Peyer's patch (tissue), 4 donors: ENCODE measurements at regions not wholly inside any gene's neighbourhood (a gene's known extent, or its start where the extent isn't known, plus 50 kb on each side); places are given as distances from the start of the nearest gene placed in this dataset.
"Not testable (repeated sequence)": the region's sequence is repeated elsewhere in the genome, so short reads cannot be mapped to it uniquely, and the experiment has no call there.

ENCODE experiments used
- DNase-seq, 3 donors: peaks; one replicate each; pipeline ENCODE4 v3.0.0-alpha.2; 2017 to 2019
- H3K27ac ChIP-seq, 4 donors: fragments of 200-600 bp; sonication (generic); one replicate each; pipeline ENCODE4 v1.5.1; 2016 to 2019
- H3K27me3 ChIP-seq, 2 donors: fragments of 200-600 bp; sonication (generic); one replicate each; pipeline ENCODE4 v1.5.1; 2019
- H3K36me3 ChIP-seq, 3 donors: fragments of 200-600 bp; sonication (generic); one replicate each; pipeline ENCODE4 v1.5.1; 2016 to 2019
- H3K4me1 ChIP-seq, 4 donors: fragments of 200-600 bp; sonication (generic); one replicate each; pipeline ENCODE4 v1.5.1; 2016 to 2019
- H3K4me3 ChIP-seq, 4 donors: fragments of 200-600 bp; sonication (generic); 1 replicate in 3 of 4; 2 replicates in 1 of 4; pipeline ENCODE4 v1.5.1; 2016 to 2019; ENCODE audit warnings: mild to moderate bottlenecking in 1 of 4
- H3K9me3 ChIP-seq, 4 donors: fragments of 200-600 bp; sonication (generic); one replicate each; pipeline ENCODE4 v1.5.1; 2016 to 2019; ENCODE audit warnings: mild to moderate bottlenecking in 1 of 4
- CTCF ChIP-seq, 6 experiments: fragments of 450-650 bp in 4 of 6; fragments of 200-600 bp in 2 of 6; sonication (generic) in 1 of 6; IDR thresholded peaks; one replicate each; pipeline ENCODE4 v1.5.1; 2017 to 2019; ENCODE audit warnings: antibody characterized with exemption in 6 of 6, mild to moderate bottlenecking in 3 of 6, moderate library complexity in 1 of 6
- POLR2A ChIP-seq, 2 donors: fragments of 450-650 bp; IDR thresholded peaks; one replicate each; pipeline ENCODE4 v1.5.1; 2017; ENCODE audit warnings: antibody characterized with exemption in 2 of 2, mild to moderate bottlenecking in 2 of 2, moderate library complexity in 2 of 2

DNA sequence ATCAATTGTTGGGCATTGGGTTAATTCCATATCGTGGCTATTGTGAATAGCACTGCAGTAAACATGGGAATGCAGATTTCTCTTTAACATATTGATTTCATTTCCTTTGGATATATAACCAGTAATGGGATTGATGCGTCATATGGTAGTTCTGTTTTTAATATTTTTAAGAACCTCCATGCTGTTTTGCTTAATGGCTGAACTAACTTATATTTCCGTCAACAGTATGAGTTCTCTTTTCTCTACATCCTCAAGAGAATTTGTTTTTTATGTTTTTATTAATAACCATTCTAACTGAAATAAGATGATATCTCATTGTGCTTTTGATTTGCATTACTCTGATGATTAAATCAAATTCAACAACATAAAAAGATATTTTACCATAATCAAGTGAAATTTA lies 228.5 kb upstream of the FSIP2 start:
- Histone ChIP-seq H3K4me3 (no peak overlapping the region), H3K36me3 (no peaks in the 10 kb centered on the region), H3K4me1 (no peaks in the 10 kb centered on the region), H3K27ac (no peak overlapping the region), H3K27me3 (no peaks in the 10 kb centered on the region), H3K9me3 (peaks cover 0 to 10% (median 0%) of the 10 kb centered on the region in 4 donors)
- no peak for DNase-seq
- TF ChIP-seq CTCF (IDR thresholded peaks at IDR 0.05) (no peak), POLR2A (IDR thresholded peaks at IDR 0.05) (no peak)

- no peak for DNase-seq
- Histone ChIP-seq H3K4me1 (no peaks in the 10 kb centered on the region), H3K4me3 (no peak overlapping the region), H3K27me3 (no peaks in the 10 kb centered on the region), H3K27ac (no peak overlapping the region), H3K9me3 (peaks cover 0 to 10% (median 0%) of the 10 kb centered on the region in 4 donors), H3K36me3 (no peaks in the 10 kb centered on the region)
- TF ChIP-seq POLR2A (IDR thresholded peaks at IDR 0.05), result no peak
- no peak for TF ChIP-seq CTCF (IDR thresholded peaks at IDR 0.05)
These were observed 226.7 kb upstream of the FSIP2 start for GRCh38 chr2:185511925-185512324.

DNA sequence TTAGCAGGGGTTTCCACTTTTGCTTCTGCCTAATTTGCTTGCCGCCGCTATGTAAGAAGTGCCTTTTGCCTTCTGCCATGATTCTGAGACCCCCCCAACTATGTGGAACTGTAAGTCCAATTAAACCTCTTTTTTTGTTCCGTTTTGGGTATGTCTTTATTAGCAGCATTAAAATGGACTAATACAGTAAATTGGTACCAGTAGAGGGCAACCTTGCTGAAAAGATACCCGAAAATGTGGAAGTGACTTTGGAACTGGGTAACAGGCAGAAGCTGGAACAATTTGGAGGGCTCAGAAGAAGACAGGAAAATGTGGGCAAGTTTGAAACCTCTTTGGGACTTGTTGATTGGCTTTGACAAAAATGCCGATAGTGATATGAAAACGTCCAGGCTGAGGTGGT lies 216.1 kb upstream of the FSIP2 start:
- Histone ChIP-seq H3K27me3 (no peaks in the 10 kb centered on the region), H3K9me3 (no peaks in the 10 kb centered on the region), H3K36me3 (no peaks in the 10 kb centered on the region), H3K4me3 (no peak overlapping the region), H3K4me1 (no peaks in the 10 kb centered on the region), H3K27ac (no peak overlapping the region)
- DNase-seq, result no peak
- TF ChIP-seq CTCF (IDR thresholded peaks at IDR 0.05) (no peak), POLR2A (IDR thresholded peaks at IDR 0.05) (no peak)

DNA sequence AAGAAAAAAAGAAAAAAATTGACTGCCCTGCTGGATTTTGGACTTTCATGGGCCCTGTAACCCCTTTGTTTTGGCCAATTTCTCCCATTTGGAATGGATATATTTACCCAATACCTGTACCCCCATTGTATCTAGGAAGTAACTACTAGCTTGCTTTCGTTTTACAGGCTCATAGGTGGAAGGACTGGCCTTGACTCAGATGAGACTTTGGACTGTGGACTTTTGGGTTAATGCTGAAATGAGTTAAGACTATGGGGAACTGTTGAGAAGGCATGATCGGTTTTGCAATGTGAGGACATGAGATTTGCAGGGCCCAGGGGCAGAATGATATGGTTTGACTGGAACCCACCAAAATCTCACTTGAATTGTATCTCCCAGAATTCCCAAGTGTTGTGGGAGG lies 214.4 kb upstream of the FSIP2 start:
- H3K36me3 ChIP-seq, H3K27me3 ChIP-seq, H3K4me1 ChIP-seq, H3K9me3 ChIP-seq, H3K4me3 ChIP-seq, H3K27ac ChIP-seq, DNase-seq: not testable (repeated sequence)

GRCh38 chr2:185526161-185526560 lies 212.4 kb upstream of the FSIP2 start:
- Histone ChIP-seq H3K36me3 (no peaks in the 10 kb centered on the region), H3K4me3 (no peak overlapping the region), H3K9me3 (no peaks in the 10 kb centered on the region), H3K4me1 (no peaks in the 10 kb centered on the region), H3K27me3 (no peaks in the 10 kb centered on the region), H3K27ac (no peak overlapping the region)
- TF ChIP-seq CTCF (IDR thresholded peaks at IDR 0.05), result no peak
- TF ChIP-seq POLR2A (IDR thresholded peaks at IDR 0.05), result no peak
- no peak for DNase-seq

DNA sequence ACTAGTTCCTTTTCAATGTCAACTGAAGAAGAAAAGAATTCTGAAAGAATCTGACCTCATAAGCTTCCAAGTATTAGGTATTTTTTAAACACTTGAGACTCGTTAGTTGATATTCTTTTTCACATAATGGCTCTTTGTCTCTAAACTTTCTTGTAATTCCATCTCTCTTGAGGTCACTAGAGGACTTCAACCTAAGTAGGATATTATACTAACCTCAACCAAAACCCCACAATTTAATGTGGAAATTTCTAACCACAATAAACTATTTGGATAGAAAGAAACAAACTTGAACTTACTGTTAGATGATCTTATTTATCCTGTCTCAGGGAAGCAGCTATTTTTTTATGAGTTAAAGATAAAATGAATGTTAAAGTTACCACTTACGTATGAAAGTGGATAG lies 206.9 kb upstream of the FSIP2 start:
- Histone ChIP-seq H3K4me1 (no peaks in the 10 kb centered on the region), H3K9me3 (no peaks in the 10 kb centered on the region), H3K27me3 (no peaks in the 10 kb centered on the region), H3K4me3 (no peak overlapping the region), H3K27ac (no peak overlapping the region), H3K36me3 (no peaks in the 10 kb centered on the region)
- no peak for DNase-seq
- no peak for TF ChIP-seq CTCF (IDR thresholded peaks at IDR 0.05)
- TF ChIP-seq POLR2A (IDR thresholded peaks at IDR 0.05), result no peak
